CD4-positive, alpha-beta T cell treated with Interleukin-17A for 4 hours (primary cell): ENCODE measurements at regions not wholly inside any gene's neighbourhood (a gene's known extent, or its start where the extent isn't known, plus 50 kb on each side); places are given as distances from the start of the nearest gene placed in this dataset.
"Not testable (repeated sequence)": the region's sequence is repeated elsewhere in the genome, so short reads cannot be mapped to it uniquely, and the experiment has no call there.

Experiments used
- DNase-seq: peaks from one replicate; pipeline ENCODE4 v3.0.0-alpha.2; 2020; ENCODE audit warnings: mixed read lengths

DNA sequence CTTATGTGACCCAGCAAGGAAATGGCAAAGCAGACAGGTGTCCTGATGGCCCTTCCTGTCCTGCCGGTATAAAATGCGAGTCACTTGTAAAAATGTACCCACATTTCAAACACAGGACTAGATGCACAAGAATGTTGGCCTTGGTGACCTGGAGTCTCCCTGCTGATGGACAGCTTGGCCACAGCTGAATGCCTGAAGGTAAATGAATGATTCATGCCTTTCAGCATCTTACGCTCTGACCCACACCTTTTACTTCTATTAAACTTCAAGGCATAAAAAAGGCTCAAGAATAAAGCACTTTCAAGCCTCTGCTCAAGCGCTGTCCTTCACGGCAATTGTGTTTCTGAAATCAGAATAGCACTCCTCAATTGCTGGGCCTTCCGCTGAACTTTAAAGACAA, 228.0 kb upstream of the SLCO3A1 start:
- DNase-seq: no peak

DNA sequence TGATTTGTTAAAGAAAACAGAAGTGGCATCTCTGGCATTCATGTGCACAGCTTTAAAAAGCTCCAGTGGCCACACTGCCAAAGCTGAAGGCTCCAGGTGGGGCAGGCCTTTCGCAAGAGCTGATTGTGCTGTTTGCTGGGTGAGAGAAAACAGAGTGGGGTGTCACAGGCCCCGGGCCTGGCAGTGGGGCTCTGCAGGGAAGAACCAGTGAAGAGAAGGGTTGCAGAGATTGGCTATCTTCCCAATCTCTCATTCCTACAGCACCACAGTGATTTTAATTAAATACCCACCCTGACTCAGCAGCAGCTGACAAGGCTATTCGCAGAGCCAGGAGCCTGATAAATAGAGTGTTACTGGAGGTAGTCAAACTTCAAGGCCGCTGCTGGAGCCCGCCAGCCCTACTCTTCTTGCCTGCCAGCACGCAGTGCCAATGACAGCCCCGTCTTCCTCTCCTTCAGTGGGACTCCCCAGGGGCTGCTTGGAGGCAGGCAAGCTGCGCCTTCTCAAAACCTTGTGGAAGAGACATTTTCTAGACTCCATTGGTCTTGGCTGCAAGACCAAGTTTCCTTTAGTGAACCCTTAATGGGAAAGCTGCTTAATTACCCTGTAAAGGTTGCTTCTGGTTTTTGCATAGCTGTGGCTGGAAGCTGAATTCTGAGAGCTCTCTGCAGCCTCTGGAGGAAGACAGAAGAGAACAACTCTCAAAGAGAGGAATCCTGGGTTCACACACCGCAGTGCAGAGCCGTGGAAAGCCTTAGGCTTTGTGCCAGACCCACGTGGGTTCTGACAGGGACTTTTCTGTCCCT, 225.8 kb upstream of the SLCO3A1 start:
- no peak for DNase-seq

DNA sequence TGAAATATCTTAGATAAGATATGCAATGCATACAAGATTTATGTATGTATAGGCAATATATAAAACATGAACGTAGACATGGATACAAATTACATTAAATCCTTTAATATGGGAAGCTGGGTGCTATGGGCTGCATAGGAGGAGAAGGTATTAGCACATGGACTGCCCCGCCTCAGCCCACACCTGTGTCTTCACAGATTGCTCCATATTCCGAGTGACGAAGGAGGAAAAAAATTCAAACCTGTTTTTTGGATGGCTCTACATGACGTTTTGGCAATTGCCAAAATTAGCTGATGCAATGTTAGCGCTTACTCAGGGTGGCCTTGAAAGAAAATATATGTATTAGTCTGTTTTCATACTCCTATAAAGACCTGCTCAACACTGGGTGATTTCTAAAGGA, 223.4 kb upstream of the SLCO3A1 start:
- DNase-seq: no peak

DNA sequence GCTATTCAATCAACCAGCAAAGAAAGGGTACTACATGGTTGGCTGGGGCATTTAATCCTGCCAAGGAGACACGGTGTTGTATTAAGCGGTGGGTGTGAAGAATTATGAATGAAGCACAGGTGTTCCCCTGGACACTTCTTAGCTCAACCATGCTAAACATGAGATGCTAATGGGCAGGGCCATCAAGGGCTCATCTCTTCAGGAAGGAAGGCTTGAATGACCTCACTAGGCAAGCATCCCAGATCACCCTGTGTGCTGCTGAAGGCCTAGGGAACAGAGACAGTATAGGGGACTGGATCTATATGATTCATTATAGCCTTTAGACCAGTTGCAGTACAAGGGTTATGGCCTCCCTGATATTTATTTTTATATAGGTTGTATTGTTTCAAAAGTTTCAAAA, 221.3 kb upstream of the SLCO3A1 start:
- DNase-seq: no peak

DNA sequence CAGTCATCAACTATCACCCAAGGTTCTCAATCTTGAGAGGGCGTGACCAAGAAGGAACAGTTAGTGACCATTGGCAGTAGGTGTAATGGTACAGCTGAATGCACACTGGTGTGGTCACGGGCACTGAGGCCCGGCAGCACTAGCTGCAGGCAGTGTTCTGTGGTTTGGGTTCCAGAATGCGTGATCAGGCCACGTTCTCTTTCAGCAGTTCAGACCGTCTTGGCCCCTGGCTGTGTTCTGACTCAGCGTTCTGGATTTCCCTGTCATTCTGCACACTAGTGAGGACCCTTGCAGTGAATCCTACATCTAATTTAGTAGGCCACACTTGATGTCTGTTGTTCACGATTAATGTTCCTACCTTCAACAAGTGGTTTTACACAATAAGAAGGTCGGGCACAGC, 220.5 kb upstream of the SLCO3A1 start:
- DNase-seq: no peak

DNA sequence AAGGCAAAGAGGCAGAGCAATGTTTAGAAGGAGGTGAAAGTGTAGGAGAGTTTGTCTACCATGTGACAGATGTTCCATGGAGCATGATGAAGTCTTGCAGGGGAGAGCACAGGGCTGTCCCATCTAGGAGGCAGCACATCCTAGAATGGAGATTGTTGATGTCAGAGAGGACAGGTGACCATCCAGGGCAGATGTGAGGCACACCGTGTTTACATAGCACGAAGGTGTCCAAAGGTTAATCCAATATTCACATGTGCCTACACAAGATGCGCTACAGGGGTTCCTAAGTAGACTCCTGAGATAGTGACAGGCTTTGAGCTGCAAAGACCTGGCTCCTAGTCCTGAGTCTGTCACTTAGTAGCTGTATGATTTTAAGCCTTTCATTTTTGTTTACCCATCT, 219.3 kb upstream of the SLCO3A1 start:
- no peak for DNase-seq

DNA sequence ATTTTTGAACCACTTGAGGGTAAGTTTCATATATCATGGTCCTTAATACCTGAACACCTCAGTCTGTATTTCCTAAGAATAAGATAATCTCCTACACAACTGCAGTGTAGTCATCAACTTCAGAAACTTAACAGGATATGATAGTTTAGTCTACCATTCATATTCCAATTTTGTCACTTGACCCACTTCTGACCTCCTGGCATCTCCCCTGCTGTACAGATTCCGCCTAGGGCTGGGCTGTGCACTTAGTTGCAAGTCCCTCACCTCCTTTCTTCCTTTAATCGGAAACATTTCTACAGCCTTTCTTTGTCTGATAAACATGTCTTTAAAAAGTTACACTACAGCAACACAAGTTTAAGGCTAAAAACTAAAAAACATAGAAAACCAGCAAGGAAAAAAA, 218.4 kb upstream of the SLCO3A1 start:
- no peak for DNase-seq

DNA sequence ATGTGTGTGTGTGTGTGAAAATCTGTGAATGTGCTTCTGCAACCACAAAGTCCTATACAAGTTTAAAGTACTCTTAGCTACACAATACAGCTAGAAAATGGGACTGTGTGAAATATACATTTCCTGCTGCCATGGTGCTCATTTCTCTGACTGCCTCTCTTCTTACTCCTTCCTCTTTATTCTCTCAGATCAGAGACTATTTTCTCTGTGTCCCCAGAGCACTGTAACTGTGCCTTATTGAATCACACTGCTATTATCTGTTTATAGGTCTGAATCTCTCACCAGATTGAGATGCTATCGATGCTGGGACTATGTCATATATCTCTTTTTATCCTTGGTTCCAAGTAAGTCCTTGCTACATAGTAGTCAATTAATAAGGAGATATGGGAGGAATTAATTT, 217.9 kb upstream of the SLCO3A1 start:
- DNase-seq: no peak

DNA sequence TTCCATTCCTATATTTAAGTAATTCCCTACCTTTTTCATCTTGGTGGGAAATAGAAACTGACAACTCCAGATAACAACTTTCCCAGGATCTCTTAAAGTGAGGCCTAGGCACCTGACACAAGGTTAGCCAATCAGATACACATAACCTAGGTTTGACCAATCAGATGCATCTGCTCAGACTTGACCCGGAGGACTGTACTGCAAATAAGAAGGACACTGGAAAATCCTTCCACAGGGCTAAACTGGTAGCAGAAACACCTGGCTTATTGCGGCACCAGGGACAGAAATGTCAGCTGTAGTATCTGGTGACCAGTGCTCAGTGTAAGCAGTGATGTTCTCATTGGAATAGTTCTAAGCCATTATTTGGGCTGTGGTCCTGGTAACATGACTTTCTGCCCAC, 204.5 kb upstream of the SLCO3A1 start:
- DNase-seq: no peak

DNA sequence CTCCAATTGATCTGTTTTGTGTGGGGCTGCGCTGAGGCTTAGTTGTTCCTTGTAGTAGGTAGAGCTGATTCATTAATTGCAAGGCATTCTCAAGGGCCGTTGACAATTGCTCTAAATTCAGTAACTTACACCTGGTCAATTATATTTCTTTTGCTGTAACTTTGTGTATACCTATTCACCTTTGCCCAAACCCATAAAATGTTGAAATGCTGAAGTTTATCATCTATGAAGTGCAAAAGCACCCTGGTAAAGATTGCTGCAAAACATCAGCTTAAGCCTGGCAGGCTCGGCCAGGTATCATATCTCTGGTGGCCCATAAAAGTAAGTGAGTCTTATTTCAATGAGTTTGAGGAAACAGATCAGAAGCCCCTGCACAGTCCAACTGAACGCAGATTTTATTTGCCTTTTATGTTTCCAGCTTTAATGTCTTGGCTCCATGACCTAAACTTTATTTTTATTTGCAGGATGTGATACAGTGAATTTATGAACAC, 203.6 kb upstream of the SLCO3A1 start:
- DNase-seq: no peak

DNA sequence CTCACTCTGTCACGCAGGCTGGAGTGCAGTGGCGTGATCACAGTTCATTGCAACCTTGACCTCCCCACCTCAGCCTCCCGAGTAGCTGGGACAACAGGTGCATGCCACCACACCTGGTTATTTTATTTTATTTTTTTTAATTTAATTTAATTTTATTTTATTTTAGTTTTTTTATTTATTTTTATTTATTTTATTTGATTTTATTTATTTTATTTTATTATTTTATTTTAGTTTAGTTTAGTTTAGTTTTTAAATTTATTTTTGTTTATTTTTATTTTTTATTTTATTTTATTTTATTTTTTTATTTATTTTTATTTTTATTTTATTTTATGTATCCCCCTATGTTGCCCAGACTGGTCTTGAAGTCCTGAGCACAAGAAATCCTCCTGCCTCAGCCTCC, 202.3 kb upstream of the SLCO3A1 start:
- DNase-seq: no peak

DNA sequence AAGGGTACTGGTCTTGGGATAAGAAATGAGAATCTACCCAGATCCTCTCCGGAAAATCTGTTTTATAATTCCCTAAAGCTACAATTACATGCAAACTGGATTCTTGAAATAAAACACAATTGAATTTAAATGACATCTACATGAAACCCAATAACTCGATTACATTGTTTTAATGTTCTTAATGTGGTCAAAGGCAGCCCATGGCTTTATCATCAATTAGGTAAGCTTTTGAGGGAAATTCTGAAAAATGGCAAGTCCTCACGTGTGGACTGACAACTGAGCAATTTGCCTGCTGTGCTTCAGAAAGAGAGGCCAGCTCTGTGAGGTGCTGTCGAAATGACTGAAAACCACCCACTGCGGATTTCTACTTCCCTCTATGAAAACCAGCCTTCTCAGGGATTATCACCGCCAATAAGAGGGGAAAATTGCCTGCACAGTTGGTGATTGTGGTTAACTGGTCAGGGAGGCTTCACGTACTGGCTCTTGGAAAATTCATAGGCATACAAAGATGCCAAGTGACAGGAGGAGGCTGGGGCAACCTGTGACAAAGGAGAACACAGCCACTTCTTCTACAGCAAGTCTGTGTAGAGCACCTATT, 200.8 kb upstream of the SLCO3A1 start:
- DNase-seq: no peak

DNA sequence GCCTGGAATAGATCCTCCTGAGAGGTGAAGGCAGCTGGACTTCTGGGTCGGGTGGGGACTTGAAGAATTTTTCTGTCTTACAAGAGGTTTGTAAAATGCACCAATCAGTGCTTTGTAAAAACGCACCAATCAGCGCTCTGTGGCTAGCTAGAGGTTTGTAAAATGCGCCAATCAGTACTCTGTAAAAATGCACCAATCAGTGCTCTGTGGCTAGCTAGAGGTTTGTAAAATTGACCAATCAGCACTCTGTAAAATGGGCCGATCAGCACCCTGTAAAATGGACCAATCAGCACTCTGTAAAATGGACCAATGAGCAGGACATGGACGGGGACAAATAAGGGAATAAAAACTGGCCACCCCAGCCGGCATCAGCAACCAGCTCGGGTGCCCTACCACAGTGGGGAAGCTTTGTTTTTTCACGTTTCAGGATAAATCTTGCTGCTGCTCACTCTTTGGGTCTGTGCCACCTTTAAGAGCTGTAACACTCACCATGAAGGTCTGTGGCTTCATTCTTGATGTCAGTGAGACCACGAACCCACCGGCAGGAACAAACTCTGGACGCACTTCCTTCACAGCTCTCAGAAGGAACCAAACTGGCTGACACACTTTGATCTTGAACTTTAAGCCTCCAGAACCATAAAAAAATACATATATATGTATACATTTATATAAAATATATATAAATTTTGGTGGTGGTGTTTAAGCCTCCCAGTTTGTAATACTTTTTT, 197.8 kb upstream of the SLCO3A1 start:
- not testable (repeated sequence) for DNase-seq

DNA sequence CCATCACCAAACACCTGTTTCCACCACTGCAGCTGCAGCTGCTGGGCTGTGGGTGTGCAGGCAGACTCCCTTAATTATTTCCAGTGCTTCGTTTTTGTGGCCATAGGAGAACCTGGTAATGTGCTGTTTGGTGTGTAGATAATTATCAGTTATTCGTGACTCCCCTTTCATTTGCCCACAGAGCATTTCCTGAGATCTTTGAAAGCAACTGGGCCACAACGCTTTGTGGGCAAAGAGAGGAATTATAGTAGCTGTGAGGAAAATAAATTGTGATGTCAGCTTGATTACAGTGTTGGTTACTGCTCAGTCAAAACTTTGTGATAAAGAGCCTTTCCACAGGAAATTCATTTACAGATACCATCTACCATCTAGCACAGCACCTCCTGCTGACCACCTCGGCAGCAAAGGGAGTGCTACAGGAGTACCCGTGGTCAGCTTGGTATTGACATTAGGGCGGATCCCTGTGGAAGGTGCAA, 193.3 kb upstream of the SLCO3A1 start:
- DNase-seq: no peak

DNA sequence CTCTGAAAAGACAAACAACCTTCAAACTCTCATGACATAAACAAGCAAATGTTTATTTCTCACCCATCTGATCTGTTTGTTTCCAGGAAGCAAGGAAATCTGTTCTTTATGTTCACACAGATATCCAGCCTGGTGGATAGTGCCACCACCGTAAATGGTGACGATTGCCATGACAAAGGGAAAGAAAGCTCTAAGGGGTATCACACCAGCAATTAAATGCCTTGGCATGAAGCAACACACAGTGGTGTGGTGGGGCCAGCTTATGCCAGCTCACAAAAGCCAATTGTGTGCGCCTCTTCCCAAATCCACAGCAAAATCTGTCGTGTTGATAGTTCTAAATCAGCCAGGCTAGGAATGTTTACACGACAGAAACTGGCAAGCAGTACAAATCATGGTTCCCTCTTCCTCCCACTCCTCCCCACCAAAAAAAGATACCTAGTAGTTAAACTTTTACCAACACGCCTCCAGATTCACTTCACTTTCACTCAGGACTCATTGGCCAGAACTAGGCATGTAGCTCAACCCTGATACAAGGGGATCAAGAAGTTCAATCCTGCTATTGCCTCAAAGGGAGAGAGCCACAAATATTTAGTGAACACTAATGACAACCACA, 189.2 kb upstream of the SLCO3A1 start:
- no peak for DNase-seq

DNA sequence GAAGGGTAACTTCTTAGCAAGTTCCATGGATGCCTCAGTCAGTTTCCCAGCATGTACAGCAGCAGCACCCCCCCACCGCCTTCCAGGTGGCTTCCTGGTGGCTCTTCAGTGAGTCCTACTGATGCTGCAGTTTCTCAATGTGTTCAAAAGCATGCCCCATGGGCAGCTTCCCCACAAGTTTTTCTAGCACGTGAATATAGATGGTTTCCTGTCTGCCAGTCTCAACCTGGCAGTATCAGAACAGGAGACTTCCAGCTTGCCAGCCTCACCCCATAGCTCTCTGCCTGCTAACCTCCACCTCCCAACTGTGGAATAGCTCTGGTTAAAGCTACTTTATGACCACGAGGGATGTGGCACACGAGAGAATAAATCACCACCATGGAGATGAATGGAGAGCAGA, 188.3 kb upstream of the SLCO3A1 start:
- no peak for DNase-seq

DNA sequence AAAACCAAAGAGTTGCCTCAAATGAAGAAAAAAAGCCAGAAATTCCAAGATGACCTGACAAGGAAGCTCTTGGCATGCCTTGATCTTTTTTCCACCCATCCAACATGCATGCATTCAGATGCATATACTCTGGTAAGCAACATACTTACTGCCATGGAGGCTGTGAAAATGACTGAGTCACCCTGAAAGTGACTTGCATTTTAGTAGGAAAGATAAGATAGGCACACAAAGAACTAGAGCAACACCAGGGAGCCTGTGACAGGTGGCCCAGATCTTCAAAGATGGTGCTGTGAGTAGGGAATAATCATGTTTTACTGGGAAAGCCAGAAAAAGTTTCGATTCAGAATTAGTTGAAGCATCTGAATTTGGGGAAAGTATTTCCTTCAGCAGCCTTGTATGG, 185.1 kb upstream of the SLCO3A1 start:
- DNase-seq: no peak

DNA sequence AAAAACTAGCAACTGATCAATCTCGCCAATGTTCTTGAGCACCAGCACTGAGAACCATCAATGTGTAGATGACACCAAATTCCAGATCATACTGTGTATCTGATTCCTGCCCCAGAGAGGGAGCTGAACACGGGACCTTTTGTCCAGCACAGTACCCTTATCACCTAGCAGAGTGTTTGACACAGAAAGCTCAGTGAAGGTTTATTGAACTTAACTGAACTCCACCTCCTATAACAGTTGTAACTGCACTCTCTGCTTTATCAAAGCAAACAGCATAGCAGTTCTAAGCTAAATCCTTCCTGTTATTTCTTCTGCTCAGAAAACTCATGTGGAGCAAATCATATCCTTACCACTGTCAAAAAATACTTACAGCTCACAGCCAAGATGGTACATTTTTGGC, 183.4 kb upstream of the SLCO3A1 start:
- no peak for DNase-seq

DNA sequence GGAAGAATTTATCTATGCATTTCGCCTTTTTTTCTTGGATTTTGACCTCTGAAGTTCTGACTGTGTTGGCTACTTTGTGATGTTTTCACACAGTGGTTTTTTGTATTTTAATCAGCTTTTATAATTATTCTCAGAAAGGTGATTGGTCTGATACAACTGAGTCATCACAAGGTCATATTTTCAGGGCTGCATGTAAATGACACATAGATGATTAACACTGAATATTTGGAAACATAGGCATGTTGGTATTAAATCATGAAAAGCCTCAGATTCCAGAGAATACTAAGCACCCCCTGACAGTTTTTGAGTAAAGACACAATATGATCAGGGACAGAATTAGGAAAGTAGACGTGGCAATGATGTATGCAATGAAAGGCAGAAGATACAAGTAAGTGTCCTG, 175.5 kb upstream of the SLCO3A1 start:
- DNase-seq: no peak

DNA sequence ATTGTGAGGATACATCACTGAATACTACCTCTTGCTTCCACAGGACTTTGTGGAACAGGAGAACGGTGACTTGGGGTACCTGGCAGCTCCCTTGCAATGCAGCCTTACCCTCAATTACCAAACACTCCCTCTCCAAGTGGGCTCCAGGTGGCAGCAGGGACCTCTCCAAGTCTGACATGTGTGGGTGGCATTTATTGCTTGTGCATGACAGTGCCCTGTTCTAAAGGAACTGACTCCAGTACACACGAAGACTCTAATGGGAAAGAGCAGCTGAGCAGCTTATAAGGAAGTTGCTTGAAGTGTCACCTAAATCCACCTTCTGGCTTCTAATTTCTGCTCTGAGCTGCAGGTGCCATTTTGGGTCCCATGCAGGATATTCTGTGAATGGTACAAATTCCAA, 174.1 kb upstream of the SLCO3A1 start:
- DNase-seq: no peak

DNA sequence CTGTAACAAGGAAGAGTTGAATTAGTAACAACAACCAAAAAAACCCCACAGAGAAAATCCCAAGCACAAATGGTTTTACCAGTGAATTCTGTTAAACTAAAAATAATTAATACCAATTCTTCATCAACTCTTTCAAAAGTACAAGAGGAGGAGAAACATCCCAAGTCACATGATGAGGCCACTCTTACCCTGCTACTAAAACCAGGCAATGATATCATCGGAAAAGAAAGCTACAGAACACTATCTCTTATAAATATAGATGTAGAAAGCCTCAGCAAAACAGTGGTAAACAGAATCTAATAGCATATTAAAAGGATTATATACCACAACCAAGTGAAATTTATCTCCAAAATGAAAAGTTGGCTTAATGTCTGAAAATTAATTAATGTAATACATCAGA, 168.1 kb upstream of the SLCO3A1 start:
- no peak for DNase-seq

DNA sequence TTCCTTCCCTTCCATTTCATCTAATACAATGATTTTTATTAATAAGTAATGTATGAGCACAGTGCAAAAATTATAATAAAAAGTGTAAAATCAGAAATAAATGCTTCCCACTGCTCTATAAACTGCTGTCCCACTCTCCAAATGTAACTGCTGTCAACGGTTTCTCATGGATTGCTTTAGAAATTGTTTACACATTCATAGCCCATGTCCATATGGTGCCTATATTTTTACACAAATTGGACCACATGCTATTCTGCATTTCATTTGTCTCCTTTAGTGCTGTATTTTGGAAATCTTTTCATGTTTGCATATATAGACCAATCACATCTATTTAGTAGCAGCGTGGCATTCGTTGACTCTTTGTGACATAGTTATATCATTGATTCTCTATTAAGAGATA, 164.7 kb upstream of the SLCO3A1 start:
- no peak for DNase-seq

DNA sequence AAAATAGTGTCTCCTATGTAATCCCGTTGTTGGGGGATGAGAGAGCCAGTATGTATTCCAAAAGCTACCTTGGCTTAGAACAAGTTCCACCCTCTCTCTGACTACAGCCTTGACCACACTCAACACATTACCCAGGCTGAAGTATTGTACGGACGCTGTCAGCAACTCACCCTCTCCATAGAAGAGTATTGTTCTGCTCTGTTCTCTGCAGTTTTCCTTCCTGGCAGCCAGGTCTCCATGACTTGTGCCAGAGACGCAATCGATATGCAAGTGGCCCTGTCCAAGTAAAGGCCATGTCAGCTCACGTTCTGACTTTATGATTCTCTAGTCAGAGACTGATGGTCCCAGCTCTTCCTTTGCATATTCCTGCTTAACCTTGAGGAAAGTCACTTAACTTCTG, 164.1 kb upstream of the SLCO3A1 start:
- DNase-seq: no peak

DNA sequence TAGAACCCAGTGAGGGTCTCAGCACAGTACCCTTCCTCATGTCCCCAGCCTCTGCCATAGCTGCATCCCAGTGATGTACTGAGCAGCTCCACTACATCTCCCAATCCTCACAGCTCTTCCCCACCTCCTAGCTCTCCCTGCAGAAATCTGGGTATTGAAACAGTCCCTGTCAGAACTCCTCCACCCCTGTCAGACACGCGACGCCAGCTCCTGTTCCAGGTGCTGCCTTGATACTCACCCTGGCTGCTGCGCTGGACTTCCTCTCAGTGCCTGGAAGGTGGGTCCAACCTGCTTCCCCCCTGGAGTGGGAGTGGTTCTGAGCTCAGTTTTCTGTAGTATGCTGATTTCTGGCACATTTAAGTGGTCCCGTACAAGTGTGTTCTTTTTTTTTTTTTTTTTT, 160.9 kb upstream of the SLCO3A1 start:
- no peak for DNase-seq
